Trophoblast cell (in vitro differentiated cells and primary cell): ENCODE measurements at regions not wholly inside any gene's neighbourhood (a gene's known extent, or its start where the extent isn't known, plus 50 kb on each side); places are given as distances from the start of the nearest gene placed in this dataset.

ENCODE experiments used
- DNase-seq, 2 donors: peaks; one replicate each; pipeline ENCODE4 v3.0.0-alpha.2; 2016
- H2AFZ ChIP-seq: 2 replicates; pipeline ENCODE4 v1.6.1; 2013; ENCODE audit warnings: low read length, moderate library complexity, mild to moderate bottlenecking; ENCODE audit not compliant: insufficient read depth, poor library complexity
- H2AK5ac ChIP-seq: 2 replicates; pipeline ENCODE4 v1.6.1; 2013; ENCODE audit warnings: mild to moderate bottlenecking, low read length
- H2BK120ac ChIP-seq: 2 replicates; pipeline ENCODE4 v1.6.1; 2013; ENCODE audit warnings: low read length, mild to moderate bottlenecking, moderate library complexity; ENCODE audit not compliant: insufficient read depth, poor library complexity
- H2BK12ac ChIP-seq: 2 replicates; pipeline ENCODE4 v1.6.1; 2013; ENCODE audit warnings: mild to moderate bottlenecking, low read length, moderate library complexity
- H2BK5ac ChIP-seq: 2 replicates; pipeline ENCODE4 v1.6.1; 2013; ENCODE audit warnings: low read length, low read depth, moderate library complexity, mild to moderate bottlenecking; ENCODE audit not compliant: poor library complexity
- H3K14ac ChIP-seq: 2 replicates; pipeline ENCODE4 v1.6.1; 2013; ENCODE audit warnings: mild to moderate bottlenecking, low read length
- H3K18ac ChIP-seq: 2 replicates; pipeline ENCODE4 v1.6.1; 2013; ENCODE audit warnings: mild to moderate bottlenecking, low read length
- H3K23ac ChIP-seq: 2 replicates; pipeline ENCODE4 v1.6.1; 2013; ENCODE audit warnings: low read length
- H3K27ac ChIP-seq: 2 replicates; pipeline ENCODE4 v1.5.1; 2013; ENCODE audit warnings: low read depth, mild to moderate bottlenecking, inconsistent platforms, low read length, moderate library complexity
- H3K27me3 ChIP-seq: 2 replicates; pipeline ENCODE4 v1.6.1; 2013; ENCODE audit warnings: inconsistent platforms, mild to moderate bottlenecking, low read length, moderate library complexity; ENCODE audit not compliant: insufficient read depth
- H3K36me3 ChIP-seq, 2 experiments: 1 replicate in 1 of 2; 2 replicates in 1 of 2; pipeline ENCODE4 v1.6.1; 2013; ENCODE audit warnings: low read length in 2 of 2, mild to moderate bottlenecking in 2 of 2, moderate library complexity in 1 of 2; ENCODE audit not compliant: insufficient read depth in 2 of 2, control insufficient read depth in 1 of 2
- H3K4ac ChIP-seq: 2 replicates; pipeline ENCODE4 v1.6.1; 2013; ENCODE audit warnings: low read depth, mild to moderate bottlenecking, low read length, moderate library complexity
- H3K4me1 ChIP-seq, 2 experiments: 1 replicate in 1 of 2; 2 replicates in 1 of 2; pipeline ENCODE4 v1.6.1; 2013; ENCODE audit warnings: low read length in 2 of 2, mild to moderate bottlenecking in 2 of 2, moderate library complexity in 1 of 2; ENCODE audit not compliant: insufficient read depth in 2 of 2, control insufficient read depth in 1 of 2
- H3K4me2 ChIP-seq: 2 replicates; pipeline ENCODE4 v1.6.1; 2013; ENCODE audit warnings: inconsistent platforms, mild to moderate bottlenecking, low read length, moderate library complexity
- H3K4me3 ChIP-seq: 2 replicates; pipeline ENCODE4 v1.5.1; 2013; ENCODE audit warnings: mild to moderate bottlenecking, low read depth, low read length, inconsistent platforms
- H3K79me1 ChIP-seq: one replicate; pipeline ENCODE4 v1.6.1; 2013; ENCODE audit warnings: low read length
- H3K79me2 ChIP-seq: 2 replicates; pipeline ENCODE4 v1.6.1; 2013; ENCODE audit warnings: low read length, mild to moderate bottlenecking; ENCODE audit not compliant: control insufficient read depth, insufficient read depth, poor library complexity
- H3K9ac ChIP-seq: 2 replicates; pipeline ENCODE4 v1.6.1; 2013; ENCODE audit warnings: mild to moderate bottlenecking, low read length
- H3K9me3 ChIP-seq: 2 replicates; pipeline ENCODE4 v1.6.1; 2013; ENCODE audit warnings: low read depth, mild to moderate bottlenecking, control low read depth, inconsistent platforms, low read length; ENCODE audit not compliant: insufficient read depth
- H4K12ac ChIP-seq: 2 replicates; pipeline ENCODE4 v1.6.1; 2013; ENCODE audit warnings: low read depth, mild to moderate bottlenecking, low read length, moderate library complexity
- H4K8ac ChIP-seq: 2 replicates; pipeline ENCODE4 v1.6.1; 2013; ENCODE audit warnings: low read depth, mild to moderate bottlenecking, low read length, moderate library complexity
- H4K91ac ChIP-seq: one replicate; pipeline ENCODE4 v1.6.1; 2013; ENCODE audit warnings: low read depth, mild to moderate bottlenecking, low read length, moderate library complexity
- WGBS: extraction: QIAGEN DNeasy Blood & Tissue Kit; methylation state at CpG from one replicate; pipeline ENCODE4 v1.1.7; 2013; ENCODE audit warnings: missing lambda C conversion rate; ENCODE audit not compliant: insufficient read length, insufficient coverage; ENCODE audit errors: extremely low coverage; 5-methylcytosine and 5-hydroxymethylcytosine counted together

- Histone ChIP-seq H3K18ac (no peak overlapping the region), H3K4me2 (no peak overlapping the region), H2BK5ac (no peak overlapping the region), H3K4ac (no peak overlapping the region), H3K14ac (no peak overlapping the region), H4K12ac (no peak overlapping the region), H2BK120ac (no peak overlapping the region), H2AK5ac (no peak overlapping the region), H3K79me1 (no peaks in the 10 kb centered on the region), H3K36me3 (no peaks in the 10 kb centered on the region), H3K27ac (no peak overlapping the region), H3K4me1 (no peaks in the 10 kb centered on the region), H3K4me3 (no peak overlapping the region), H4K91ac (no peak overlapping the region), H3K9me3 (no peaks in the 10 kb centered on the region), H4K8ac (no peak overlapping the region), H2BK12ac (no peak overlapping the region), H2AFZ (no peak overlapping the region), H3K23ac (no peak overlapping the region), H3K9ac (no peak overlapping the region), H3K27me3 (no peaks in the 10 kb centered on the region), H3K79me2 (no peaks in the 10 kb centered on the region)
- no CpG with 5 or more reads among the region's 1 CpG for WGBS
- no peak for DNase-seq
These were observed 1059.3 kb downstream of the CDH9 start for GRCh38 chr5:25979086-25979485.

- Histone ChIP-seq H3K14ac (no peak overlapping the region), H2AK5ac (no peak overlapping the region)
- peak in 1 of 2 donors; percentile 8 for DNase-seq
These were observed 1062.5 kb downstream of the CDH9 start for GRCh38 chr5:25975885-25976284.

GRCh38 chr5:25974451-25974850 is 1063.9 kb downstream of the CDH9 start:
- no peak overlapping the region for H4K12ac ChIP-seq
- H3K14ac ChIP-seq: no peak overlapping the region
- no peak for DNase-seq
- H3K18ac ChIP-seq: no peak overlapping the region
- no peaks in the 10 kb centered on the region for H3K27me3 ChIP-seq
- H2BK12ac ChIP-seq: no peak overlapping the region
- WGBS: no CpG with 5 or more reads among the region's 1 CpG
- H3K4me3 ChIP-seq: no peak overlapping the region
- H3K23ac ChIP-seq: no peak overlapping the region
- no peak overlapping the region for H4K91ac ChIP-seq
- H2AFZ ChIP-seq: no peak overlapping the region
- H3K79me2 ChIP-seq: no peaks in the 10 kb centered on the region
- H3K79me1 ChIP-seq: no peaks in the 10 kb centered on the region
- no peak overlapping the region for H3K9ac ChIP-seq
- H3K9me3 ChIP-seq: no peaks in the 10 kb centered on the region
- no peak overlapping the region for H3K4ac ChIP-seq
- no peak overlapping the region for H3K27ac ChIP-seq
- H2BK5ac ChIP-seq: no peak overlapping the region
- no peak overlapping the region for H3K4me2 ChIP-seq
- H4K8ac ChIP-seq: no peak overlapping the region
- H3K36me3 ChIP-seq: no peaks in the 10 kb centered on the region
- H2AK5ac ChIP-seq: no peak overlapping the region
- no peaks in the 10 kb centered on the region for H3K4me1 ChIP-seq
- no peak overlapping the region for H2BK120ac ChIP-seq

More at GRCh38 chr5:25975885-25976284, 1062.5 kb downstream of the CDH9 start:
- H2AFZ ChIP-seq: no peak overlapping the region
- H3K79me2 ChIP-seq: no peaks in the 10 kb centered on the region
- H3K79me1 ChIP-seq: no peaks in the 10 kb centered on the region
- no peak overlapping the region for H3K18ac ChIP-seq
- no peak overlapping the region for H3K4me3 ChIP-seq
- H4K12ac ChIP-seq: no peak overlapping the region
- H3K27me3 ChIP-seq: no peaks in the 10 kb centered on the region
- no CpG with 5 or more reads among the region's 2 CpGs for WGBS
- no peak overlapping the region for H3K9ac ChIP-seq
- no peak overlapping the region for H4K91ac ChIP-seq
- H2BK120ac ChIP-seq: no peak overlapping the region
- H2BK12ac ChIP-seq: no peak overlapping the region
- H3K36me3 ChIP-seq: no peaks in the 10 kb centered on the region
- no peak overlapping the region for H3K27ac ChIP-seq
- no peak overlapping the region for H2BK5ac ChIP-seq
- no peak overlapping the region for H4K8ac ChIP-seq
- H3K4me1 ChIP-seq: no peaks in the 10 kb centered on the region
- no peaks in the 10 kb centered on the region for H3K9me3 ChIP-seq
- no peak overlapping the region for H3K23ac ChIP-seq
- no peak overlapping the region for H3K4me2 ChIP-seq
- no peak overlapping the region for H3K4ac ChIP-seq

GRCh38 chr5:25970906-25971489 is 1067.4 kb downstream of the CDH9 start:
- no CpG with 5 or more reads among the region's 3 CpGs for WGBS
- Histone ChIP-seq H4K8ac (no peak overlapping the region), H4K91ac (no peak overlapping the region), H3K79me2 (no peaks in the 10 kb centered on the region), H3K36me3 (no peaks in the 10 kb centered on the region), H3K9me3 (no peaks in the 10 kb centered on the region), H3K79me1 (no peaks in the 10 kb centered on the region), H3K14ac (no peak overlapping the region), H3K9ac (no peak overlapping the region), H3K27me3 (no peaks in the 10 kb centered on the region), H2AFZ (no peak overlapping the region), H3K18ac (no peak overlapping the region), H3K4me3 (no peak overlapping the region), H3K23ac (no peak overlapping the region), H2BK12ac (no peak overlapping the region), H2AK5ac (no peak overlapping the region), H2BK120ac (no peak overlapping the region), H3K4ac (no peak overlapping the region), H2BK5ac (no peak overlapping the region), H3K4me1 (no peaks in the 10 kb centered on the region), H3K27ac (no peak overlapping the region), H4K12ac (no peak overlapping the region), H3K4me2 (no peak overlapping the region)
- no peak for DNase-seq
